GM10248 (cell line): ENCODE measurements at regions not wholly inside any gene's neighbourhood (a gene's known extent, or its start where the extent isn't known, plus 50 kb on each side); places are given as distances from the start of the nearest gene placed in this dataset.

ENCODE experiments used
- CTCF ChIA-PET: fragments of 300-600 bp; sonication (Branson Sonifier 250); formaldehyde crosslinking; extraction: SDS; loops from one replicate; lab custom pipeline; 2021; ENCODE audit warnings: antibody characterized with exemption; lab: Yijun Ruan, JAX
- POLR2A ChIA-PET: fragments of 350-650 bp; sonication (Branson Sonifier 250); formaldehyde crosslinking; extraction: SDS; loops from one replicate; lab custom pipeline; 2020; ENCODE audit warnings: antibody characterized with exemption; lab: Yijun Ruan, JAX
- DNase-seq: peaks from one replicate; pipeline ENCODE4 v3.0.0; 2012; ENCODE audit errors: extremely low spot score
- TF ChIP-seq, protein P1 (sequence below): IDR thresholded peaks from 2 replicates; pipeline ENCODE4 v1.5.1; 2012; ENCODE audit warnings: mild to moderate bottlenecking, low read depth; ENCODE audit errors: extremely low read depth, missing control alignments, control extremely low read depth

DNA sequence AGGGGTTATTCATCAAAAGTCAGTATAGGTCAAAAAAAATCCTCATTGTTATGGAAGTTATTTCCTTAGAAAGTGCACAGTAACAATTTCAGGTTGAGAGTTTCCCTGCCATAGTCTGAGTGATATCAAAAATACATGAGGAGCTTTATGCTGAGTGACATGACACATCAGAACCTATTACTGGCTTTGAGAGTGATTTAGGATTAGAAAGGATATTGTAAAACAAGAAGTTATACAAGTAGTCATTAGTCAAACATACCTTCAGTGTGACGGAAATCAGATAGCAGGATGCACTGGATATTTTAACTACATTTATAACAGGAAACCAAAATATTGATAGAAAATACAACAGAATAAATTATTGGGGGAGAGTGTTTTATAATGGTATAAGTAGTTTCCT lies 471.1 kb downstream of the VGLL3 start:
- CTCF ChIA-PET, result no interaction called here
- DNase-seq, result no peak
- TF ChIP-seq, protein P1, sequence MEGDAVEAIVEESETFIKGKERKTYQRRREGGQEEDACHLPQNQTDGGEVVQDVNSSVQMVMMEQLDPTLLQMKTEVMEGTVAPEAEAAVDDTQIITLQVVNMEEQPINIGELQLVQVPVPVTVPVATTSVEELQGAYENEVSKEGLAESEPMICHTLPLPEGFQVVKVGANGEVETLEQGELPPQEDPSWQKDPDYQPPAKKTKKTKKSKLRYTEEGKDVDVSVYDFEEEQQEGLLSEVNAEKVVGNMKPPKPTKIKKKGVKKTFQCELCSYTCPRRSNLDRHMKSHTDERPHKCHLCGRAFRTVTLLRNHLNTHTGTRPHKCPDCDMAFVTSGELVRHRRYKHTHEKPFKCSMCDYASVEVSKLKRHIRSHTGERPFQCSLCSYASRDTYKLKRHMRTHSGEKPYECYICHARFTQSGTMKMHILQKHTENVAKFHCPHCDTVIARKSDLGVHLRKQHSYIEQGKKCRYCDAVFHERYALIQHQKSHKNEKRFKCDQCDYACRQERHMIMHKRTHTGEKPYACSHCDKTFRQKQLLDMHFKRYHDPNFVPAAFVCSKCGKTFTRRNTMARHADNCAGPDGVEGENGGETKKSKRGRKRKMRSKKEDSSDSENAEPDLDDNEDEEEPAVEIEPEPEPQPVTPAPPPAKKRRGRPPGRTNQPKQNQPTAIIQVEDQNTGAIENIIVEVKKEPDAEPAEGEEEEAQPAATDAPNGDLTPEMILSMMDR, result no peak
- POLR2A ChIA-PET, result no interaction called here

DNA sequence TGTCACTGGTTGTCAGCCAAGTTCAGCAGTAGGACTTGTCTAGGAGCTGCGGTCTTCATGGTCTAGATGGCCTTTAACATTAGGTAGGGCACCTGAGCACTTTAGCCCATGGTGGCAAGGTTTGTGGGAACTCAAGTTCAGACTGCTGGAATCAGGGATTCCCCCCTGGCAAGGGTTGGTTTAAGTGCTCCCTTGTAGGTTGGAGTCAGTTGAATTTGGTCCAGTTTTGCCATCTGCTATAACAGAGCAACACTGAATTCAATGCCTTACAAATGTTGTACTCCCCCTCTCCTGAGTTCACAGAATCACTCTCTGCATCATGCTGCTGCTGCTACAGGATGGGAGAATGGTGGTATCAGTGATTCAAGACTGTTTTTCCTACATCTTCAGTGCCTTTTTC lies 509.3 kb downstream of the VGLL3 start:
- ChIA-PET CTCF (interaction anchor here (1.1 kb wide), 1 partner anchor 9 kb away, joined by 3 read pairs; no protein-coding TSS in a partner anchor), POLR2A (no interaction called here)
- no peak for DNase-seq
- TF ChIP-seq, protein P1, result no peak

DNA sequence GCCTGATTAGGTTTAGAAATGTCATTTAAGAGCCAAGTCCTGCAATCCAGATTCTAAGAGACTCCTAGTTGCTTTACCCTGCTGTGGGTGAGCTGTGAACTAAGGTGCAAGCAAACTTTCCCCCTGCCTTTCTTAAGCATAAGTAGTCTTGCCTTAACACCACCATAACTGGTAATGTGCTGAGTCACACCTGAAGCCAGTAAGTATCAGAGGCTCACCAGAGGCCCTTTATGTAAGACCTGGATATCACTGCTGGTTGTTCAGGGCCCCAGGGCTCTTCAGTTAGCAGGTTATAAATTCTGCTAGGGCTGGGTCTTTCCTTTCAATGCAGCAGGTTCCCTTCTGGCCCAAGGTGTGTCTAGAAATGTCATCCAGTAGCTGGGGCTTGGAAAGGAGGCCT lies 509.9 kb downstream of the VGLL3 start:
- ChIA-PET CTCF (interaction anchor here (1.1 kb wide), 1 partner anchor 8 kb away, joined by 3 read pairs; no protein-coding TSS in a partner anchor), POLR2A (no interaction called here)
- TF ChIP-seq, protein P1, result no peak
- DNase-seq, result no peak

- TF ChIP-seq, protein P1, result no peak
- DNase-seq, result no peak
- ChIA-PET CTCF (no interaction called here), POLR2A (no interaction called here)
These were observed 526.8 kb downstream of the VGLL3 start for GRCh38 chr3:86464180-86464579.

GRCh38 chr3:86451749-86452148 lies 539.2 kb downstream of the VGLL3 start:
- DNase-seq, result no peak
- ChIA-PET CTCF (no interaction called here), POLR2A (no interaction called here)
- TF ChIP-seq, protein P1, result no peak

- CTCF ChIA-PET, result interaction anchor here (1.3 kb wide), 1 partner anchor 9 kb away, joined by 4 read pairs; no protein-coding TSS in a partner anchor
- POLR2A ChIA-PET, result no interaction called here
- no peak for DNase-seq
- TF ChIP-seq, protein P1, result no peak
These were observed 552.4 kb downstream of the VGLL3 start for GRCh38 chr3:86438544-86438943.

GRCh38 chr3:86427343-86427742 lies 563.6 kb downstream of the VGLL3 start:
- ChIA-PET CTCF (no interaction called here), POLR2A (no interaction called here)
- DNase-seq, result no peak
- TF ChIP-seq, protein P1, result no peak
